ENCODE measurements at regions not wholly inside any gene's neighbourhood (a gene's known extent, or its start where the extent isn't known, plus 50 kb on each side); places are given as distances from the start of the nearest gene placed in this dataset.

DNA sequence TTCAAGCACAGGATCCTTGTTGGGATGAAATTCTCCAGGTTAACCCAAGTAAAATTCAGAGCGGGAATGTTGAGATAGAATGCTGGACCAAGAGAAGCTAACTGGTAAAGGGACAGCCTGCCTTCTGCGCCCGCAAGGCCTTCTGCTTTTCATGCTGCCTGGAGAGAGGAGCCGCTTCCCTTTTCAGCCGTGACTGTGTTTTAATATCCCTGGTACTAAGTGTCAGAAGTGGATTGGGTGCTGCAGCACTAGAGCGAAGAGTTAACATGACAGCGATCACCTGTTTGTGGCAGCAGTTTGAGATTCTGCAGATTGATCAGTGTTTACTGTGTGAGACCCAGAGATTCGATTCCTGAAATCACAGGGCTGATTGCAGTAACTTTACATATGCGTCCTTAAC is 197.4 kb upstream of the ZNF536 start:
- no peak overlapping the region for H3K27ac ChIP-seq (ENCODE audit: control insufficient read depth, insufficient read depth)
- H3K79me2 ChIP-seq (ENCODE audit: control insufficient read depth, insufficient read depth, low read length): no peaks in the 10 kb centered on the region
- ChIA-PET POLR2A (no interaction called here), SMC1A (ENCODE audit: uncharacterized antibody, unreplicated experiment) (no interaction called here), RAD21 (ENCODE audit: unreplicated experiment) (no interaction called here), CTCF (no interaction called here)
- TF ChIP-seq SUZ12 (IDR thresholded peaks at IDR 0.05; ENCODE audit: unreplicated experiment): no peak
- TF ChIP-seq TAF1 (IDR thresholded peaks at IDR 0.05; ENCODE audit: borderline replicate concordance, low read depth, low read length): no peak
- no peak for TF ChIP-seq RCOR1 (conservative IDR thresholded peaks at IDR 0.05; ENCODE audit: low read depth, low read length)
- TF ChIP-seq EGR1 (IDR thresholded peaks at IDR 0.05; ENCODE audit: borderline replicate concordance in 1 of 2, low read depth in 2 of 2, low read length in 2 of 2): no peak
- no peak for TF ChIP-seq KDM1A (IDR thresholded peaks at IDR 0.05; ENCODE audit: borderline replicate concordance)
- no peak for TF ChIP-seq BCL11A (IDR thresholded peaks at IDR 0.05; ENCODE audit: low read depth, low read length)
- no peak for TF ChIP-seq ESRRA (IDR thresholded peaks at IDR 0.05; ENCODE audit: low read length)
- TF ChIP-seq JUND (IDR thresholded peaks at IDR 0.05; ENCODE audit: low read depth, low read length): no peak
- intact Hi-C loops (cut with micrococcal nuclease; ENCODE audit: unreplicated experiment): no loop called here
- no peak for DNase-seq (ENCODE audit: low read depth, low spot score)
- no peak for ATAC-seq
- H3K4me1 ChIP-seq (ENCODE audit: control insufficient read depth, insufficient read depth, low read length): no peaks in the 10 kb centered on the region
- 54% methylated on average over 9 of the region's 9 CpGs for WGBS (ENCODE audit: insufficient coverage, insufficient replicate concordance, low lambda C conversion rate, missing lambda C conversion rate)
- H3K27me3 ChIP-seq (replicated peaks in 1 of 2; ENCODE audit: control insufficient read depth in 2 of 2, insufficient read depth in 2 of 2, low read length in 1 of 2): no peaks in the 10 kb centered on the region
- no peak overlapping the region for H3K4me3 ChIP-seq
- H4K20me1 ChIP-seq (ENCODE audit: control insufficient read depth, insufficient read depth): no peaks in the 10 kb centered on the region
- H3K9ac ChIP-seq (ENCODE audit: control insufficient read depth, insufficient read depth, low read length): no peak overlapping the region
- no peak for FAIRE-seq
- BruUV-seq (replicated peaks): no TSS peak
- no peak overlapping the region for H2AFZ ChIP-seq (ENCODE audit: control insufficient read depth, low read depth, low read length)
- no peaks in the 10 kb centered on the region for H3K9me3 ChIP-seq (replicated peaks; ENCODE audit: control insufficient read depth, insufficient read depth, low read length)
- in situ Hi-C loops (cut with MboI): no loop called here
- no peaks in the 10 kb centered on the region for H3K36me3 ChIP-seq (ENCODE audit: control insufficient read depth in 2 of 2, insufficient read depth in 2 of 2, low read length in 1 of 2)
- H3K4me2 ChIP-seq (ENCODE audit: control insufficient read depth, insufficient read depth): no peak overlapping the region

DNA sequence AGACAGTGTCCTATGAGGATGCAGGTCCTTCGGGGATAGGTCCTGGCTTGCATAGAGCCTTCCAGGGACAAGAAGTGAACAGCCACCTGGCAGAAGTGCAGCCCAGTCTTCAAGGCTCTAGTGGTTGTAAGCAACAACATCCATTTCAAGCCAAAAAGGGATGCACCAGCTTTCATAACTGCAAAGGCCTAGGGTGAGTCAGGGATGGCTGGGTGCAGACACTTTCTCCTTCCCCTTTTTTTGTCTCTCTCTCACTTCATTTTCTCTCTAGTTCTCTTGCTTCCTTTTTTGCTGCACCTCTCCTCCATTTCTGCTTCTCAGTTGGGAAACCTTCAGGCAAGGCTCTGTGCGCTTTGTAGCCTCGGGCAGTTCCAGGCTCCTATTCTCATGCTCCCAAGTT is 196.2 kb upstream of the ZNF536 start:
- H3K4me2 ChIP-seq (ENCODE audit: control insufficient read depth, insufficient read depth): no peak overlapping the region
- H3K27me3 ChIP-seq (replicated peaks in 1 of 2; ENCODE audit: control insufficient read depth in 2 of 2, insufficient read depth in 2 of 2, low read length in 1 of 2): no peaks in the 10 kb centered on the region
- DNase-seq (ENCODE audit: low read depth, low spot score): no peak
- no peaks in the 10 kb centered on the region for H3K79me2 ChIP-seq (ENCODE audit: control insufficient read depth, insufficient read depth, low read length)
- intact Hi-C loops (cut with micrococcal nuclease; ENCODE audit: unreplicated experiment): no loop called here
- RAD21 ChIA-PET (ENCODE audit: unreplicated experiment): no interaction called here
- no peaks in the 10 kb centered on the region for H3K9me3 ChIP-seq (replicated peaks; ENCODE audit: control insufficient read depth, insufficient read depth, low read length)
- no peaks in the 10 kb centered on the region for H4K20me1 ChIP-seq (ENCODE audit: control insufficient read depth, insufficient read depth)
- POLR2A ChIA-PET: no interaction called here
- no peak for FAIRE-seq
- in situ Hi-C loops (cut with MboI): no loop called here
- ATAC-seq: no peak
- no peak overlapping the region for H3K4me3 ChIP-seq
- no peak overlapping the region for H2AFZ ChIP-seq (ENCODE audit: control insufficient read depth, low read depth, low read length)
- BruUV-seq (replicated peaks): no TSS peak
- CTCF ChIA-PET: no interaction called here
- SMC1A ChIA-PET (ENCODE audit: uncharacterized antibody, unreplicated experiment): no interaction called here
- no peaks in the 10 kb centered on the region for H3K36me3 ChIP-seq (ENCODE audit: control insufficient read depth in 2 of 2, insufficient read depth in 2 of 2, low read length in 1 of 2)
- WGBS (ENCODE audit: insufficient coverage, insufficient replicate concordance, low lambda C conversion rate, missing lambda C conversion rate): 55% methylated on average over 3 of the region's 3 CpGs
- H3K9ac ChIP-seq (ENCODE audit: control insufficient read depth, insufficient read depth, low read length): no peak overlapping the region
- no peak overlapping the region for H3K27ac ChIP-seq (ENCODE audit: control insufficient read depth, insufficient read depth)
- H3K4me1 ChIP-seq (ENCODE audit: control insufficient read depth, insufficient read depth, low read length): no peaks in the 10 kb centered on the region
- no peak for TF ChIP-seq YY1 (IDR thresholded peaks at IDR 0.05; ENCODE audit: low read depth, low read length)
- no peak for TF ChIP-seq RELA (IDR thresholded peaks at IDR 0.05; ENCODE audit: borderline replicate concordance, partially characterized antibody)
- TF ChIP-seq, protein P1, sequence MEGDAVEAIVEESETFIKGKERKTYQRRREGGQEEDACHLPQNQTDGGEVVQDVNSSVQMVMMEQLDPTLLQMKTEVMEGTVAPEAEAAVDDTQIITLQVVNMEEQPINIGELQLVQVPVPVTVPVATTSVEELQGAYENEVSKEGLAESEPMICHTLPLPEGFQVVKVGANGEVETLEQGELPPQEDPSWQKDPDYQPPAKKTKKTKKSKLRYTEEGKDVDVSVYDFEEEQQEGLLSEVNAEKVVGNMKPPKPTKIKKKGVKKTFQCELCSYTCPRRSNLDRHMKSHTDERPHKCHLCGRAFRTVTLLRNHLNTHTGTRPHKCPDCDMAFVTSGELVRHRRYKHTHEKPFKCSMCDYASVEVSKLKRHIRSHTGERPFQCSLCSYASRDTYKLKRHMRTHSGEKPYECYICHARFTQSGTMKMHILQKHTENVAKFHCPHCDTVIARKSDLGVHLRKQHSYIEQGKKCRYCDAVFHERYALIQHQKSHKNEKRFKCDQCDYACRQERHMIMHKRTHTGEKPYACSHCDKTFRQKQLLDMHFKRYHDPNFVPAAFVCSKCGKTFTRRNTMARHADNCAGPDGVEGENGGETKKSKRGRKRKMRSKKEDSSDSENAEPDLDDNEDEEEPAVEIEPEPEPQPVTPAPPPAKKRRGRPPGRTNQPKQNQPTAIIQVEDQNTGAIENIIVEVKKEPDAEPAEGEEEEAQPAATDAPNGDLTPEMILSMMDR (IDR thresholded peaks at IDR 0.05 in 2 of 3, conservative IDR thresholded peaks at IDR 0.05 in 1 of 3; ENCODE audit: control insufficient read depth in 2 of 3, extremely low read depth in 1 of 3, insufficient read depth in 1 of 3, low read depth in 3 of 3, low read length in 3 of 3): no peak
- no peak for TF ChIP-seq TCF7 (IDR thresholded peaks at IDR 0.05; ENCODE audit: borderline replicate concordance)
- TF ChIP-seq FOXK2 (IDR thresholded peaks at IDR 0.05): no peak
- TF ChIP-seq RAD21 (IDR thresholded peaks at IDR 0.05; ENCODE audit: insufficient read depth, low read depth, low read length): no peak
- TF ChIP-seq, protein P2, sequence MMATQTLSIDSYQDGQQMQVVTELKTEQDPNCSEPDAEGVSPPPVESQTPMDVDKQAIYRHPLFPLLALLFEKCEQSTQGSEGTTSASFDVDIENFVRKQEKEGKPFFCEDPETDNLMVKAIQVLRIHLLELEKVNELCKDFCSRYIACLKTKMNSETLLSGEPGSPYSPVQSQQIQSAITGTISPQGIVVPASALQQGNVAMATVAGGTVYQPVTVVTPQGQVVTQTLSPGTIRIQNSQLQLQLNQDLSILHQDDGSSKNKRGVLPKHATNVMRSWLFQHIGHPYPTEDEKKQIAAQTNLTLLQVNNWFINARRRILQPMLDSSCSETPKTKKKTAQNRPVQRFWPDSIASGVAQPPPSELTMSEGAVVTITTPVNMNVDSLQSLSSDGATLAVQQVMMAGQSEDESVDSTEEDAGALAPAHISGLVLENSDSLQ (IDR thresholded peaks at IDR 0.05): no peak
- no peak for TF ChIP-seq IRF4 (IDR thresholded peaks at IDR 0.05; ENCODE audit: low read depth, low read length)
- no peak for TF ChIP-seq BHLHE40 (IDR thresholded peaks at IDR 0.05; ENCODE audit: borderline replicate concordance in 1 of 2, low read depth in 2 of 2, low read length in 1 of 2)
